ENCODE measurements at regions not wholly inside any gene's neighbourhood (a gene's known extent, or its start where the extent isn't known, plus 50 kb on each side); places are given as distances from the start of the nearest gene placed in this dataset.

DNA sequence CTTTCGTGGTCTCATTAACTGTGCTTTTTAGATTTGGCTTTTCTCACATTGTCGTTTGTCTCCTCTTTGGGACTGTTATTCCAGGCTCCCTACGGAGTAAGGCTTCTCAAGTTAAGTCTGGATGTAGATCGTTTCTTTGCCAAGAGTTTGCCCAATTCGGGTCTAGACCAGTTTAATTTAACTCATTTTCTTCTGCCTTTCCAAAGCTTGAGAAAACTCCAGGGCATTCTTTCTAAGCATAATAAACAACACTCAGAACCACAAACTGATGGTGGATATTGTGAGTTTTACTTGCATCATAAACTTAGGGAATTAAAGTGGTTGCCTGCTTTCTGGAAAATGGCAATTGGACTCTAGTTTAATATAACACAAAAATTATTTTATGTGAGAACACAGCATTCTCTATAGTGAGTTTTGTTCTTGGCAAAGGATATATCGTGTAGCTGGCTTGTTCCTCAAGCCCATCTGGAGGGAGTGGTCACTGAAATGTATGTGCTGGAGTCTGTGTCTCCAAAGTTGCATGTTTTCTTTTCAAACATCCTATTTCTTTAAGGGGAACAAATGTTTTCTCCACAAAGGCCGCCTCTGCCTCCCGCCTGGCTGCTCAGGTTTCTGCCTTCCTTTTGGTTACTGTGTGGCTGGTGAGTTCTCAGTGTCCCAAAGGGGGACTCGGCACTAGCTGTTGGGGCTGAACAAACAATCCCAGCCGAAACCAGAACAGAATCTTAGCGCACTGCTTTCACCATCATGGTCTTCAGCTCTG, 211.3 kb upstream of the FBN2 start:
- DNase-seq = no peak

DNA sequence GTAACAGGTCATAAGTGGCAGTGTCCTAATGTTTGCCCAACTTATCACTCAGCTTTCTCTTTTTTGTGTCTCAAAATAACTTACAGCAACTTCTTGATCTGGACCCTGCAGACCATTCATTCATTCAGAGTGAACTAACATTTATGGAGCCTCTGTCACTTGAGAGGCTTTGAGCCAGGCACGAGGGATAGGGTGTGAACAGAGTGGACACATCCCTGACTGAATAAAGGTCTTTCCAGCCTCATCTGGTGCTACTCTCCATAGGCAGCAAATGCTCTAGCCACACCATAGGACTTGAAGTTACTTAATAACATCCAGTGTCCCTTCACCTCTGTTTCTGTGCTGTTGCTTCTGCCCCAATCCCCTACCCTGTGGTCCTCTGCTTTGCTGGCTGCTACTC, 212.1 kb upstream of the FBN2 start:
- no peak for DNase-seq

DNA sequence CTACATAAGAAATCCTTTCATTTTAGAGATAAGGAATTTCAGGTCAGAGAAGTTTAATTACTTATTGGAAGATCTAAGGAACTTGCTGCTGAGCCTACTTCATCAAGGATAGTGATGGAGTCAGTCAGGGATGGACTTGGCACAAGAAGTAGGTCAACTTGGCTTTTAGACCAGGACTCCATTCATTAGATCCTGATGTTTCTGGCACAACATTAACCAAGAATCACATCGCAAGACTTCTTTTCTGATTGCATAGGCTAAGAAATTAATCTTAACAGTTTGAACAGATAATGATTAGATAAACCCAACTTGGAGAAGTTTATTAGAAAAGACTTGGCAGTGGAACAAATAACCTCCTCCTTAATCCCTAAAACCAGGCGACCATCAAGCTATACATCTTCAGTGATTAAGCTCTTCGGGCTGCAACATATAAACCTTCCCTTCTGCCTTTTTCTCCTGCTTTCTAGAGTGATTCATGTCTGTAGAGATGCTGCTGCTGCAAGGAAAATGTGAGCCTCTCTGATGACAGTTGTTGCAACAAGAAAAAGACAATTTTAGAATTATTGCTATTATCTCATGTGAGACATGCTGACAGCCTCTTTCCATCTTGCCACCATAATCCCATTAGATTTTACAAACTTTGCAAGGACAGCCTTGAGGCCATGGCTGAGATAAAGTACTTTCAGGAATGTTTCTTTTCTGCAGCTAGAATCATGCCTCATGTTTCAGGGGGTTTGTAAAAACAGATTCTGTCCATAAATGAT, 207.9 kb upstream of the SLC27A6 start:
- no peak for DNase-seq

DNA sequence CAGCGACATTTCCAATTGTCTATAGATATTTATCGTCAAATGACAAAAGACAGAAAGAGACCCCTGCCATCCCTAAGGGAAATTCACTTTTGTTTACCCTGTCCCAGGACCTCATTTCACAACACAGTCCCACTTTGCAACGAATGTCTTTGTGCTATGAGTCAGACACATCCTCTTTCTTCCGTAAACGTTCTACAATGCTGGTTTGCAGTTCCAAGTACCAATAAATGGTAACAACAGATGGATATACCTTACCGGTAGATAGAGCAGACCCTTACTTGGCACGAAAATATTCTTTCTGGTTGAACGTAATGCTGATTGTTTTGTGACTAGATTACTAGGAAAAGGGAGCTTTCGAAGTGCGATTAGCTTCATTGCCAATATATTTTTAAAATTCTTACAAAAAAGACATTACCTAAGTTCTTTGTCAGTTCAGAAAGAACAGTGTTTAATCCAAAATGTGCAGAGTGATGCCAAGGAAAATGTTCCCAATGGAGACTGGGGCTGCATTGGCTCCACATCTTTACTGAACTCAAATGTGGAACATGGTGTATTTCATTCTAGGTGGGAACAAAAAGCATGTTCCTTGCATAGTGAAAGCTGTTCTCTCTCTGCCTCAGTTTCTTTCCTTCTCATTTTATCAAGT, 202.5 kb upstream of the SLC27A6 start:
- no peak for DNase-seq

DNA sequence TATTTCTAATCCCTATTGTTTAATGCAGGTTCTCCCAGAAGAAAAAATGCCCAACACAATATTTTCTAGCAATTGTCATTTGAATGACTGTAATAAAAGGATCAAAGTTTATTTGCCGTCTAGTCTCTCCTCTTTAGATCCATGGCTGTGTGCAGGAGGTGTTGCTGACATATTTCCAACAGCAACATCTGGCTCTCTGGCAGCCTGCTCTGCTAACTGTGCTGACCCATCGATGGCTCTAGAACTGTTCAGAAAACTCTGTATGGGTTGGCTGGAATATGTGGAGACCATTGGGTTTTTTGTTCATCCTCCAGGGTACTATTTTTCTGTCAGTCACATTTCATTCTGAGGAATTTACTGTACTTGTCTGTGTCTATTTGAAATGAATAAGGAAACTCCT, 202.0 kb upstream of the SLC27A6 start:
- DNase-seq = no peak

DNA sequence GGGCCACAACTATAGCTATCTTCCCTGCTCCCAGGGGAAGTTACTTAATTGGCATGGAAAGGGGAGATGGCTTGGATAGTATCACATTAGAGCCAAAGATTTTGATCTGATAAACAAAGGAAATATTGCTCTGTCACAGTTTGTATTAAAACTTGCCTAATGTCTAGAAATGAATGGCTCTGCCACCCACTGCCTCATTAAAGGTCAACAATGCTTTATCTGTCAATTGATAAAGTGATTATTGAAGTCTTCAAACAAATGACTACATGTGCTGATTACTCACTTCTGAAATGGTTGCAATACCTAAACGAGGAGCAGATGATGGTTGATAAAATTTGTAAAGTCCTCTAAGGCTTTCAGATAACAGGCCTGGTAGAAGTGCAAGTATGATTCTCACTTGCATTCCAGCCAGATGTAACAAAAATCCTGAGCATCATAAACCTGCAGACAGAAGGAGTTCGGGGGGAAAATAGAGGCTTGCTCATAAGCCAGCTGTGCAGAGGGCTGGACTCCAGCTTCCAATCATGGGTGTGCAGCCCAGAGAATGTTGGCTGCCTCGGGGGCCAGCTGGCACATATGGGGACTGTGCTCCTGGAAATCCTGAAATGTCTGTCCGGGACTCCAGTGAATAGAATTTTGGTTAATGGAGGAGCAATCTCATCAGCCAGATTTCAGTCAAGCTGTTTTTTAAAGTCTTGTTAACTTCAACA, 200.5 kb upstream of the SLC27A6 start:
- no peak for DNase-seq

DNA sequence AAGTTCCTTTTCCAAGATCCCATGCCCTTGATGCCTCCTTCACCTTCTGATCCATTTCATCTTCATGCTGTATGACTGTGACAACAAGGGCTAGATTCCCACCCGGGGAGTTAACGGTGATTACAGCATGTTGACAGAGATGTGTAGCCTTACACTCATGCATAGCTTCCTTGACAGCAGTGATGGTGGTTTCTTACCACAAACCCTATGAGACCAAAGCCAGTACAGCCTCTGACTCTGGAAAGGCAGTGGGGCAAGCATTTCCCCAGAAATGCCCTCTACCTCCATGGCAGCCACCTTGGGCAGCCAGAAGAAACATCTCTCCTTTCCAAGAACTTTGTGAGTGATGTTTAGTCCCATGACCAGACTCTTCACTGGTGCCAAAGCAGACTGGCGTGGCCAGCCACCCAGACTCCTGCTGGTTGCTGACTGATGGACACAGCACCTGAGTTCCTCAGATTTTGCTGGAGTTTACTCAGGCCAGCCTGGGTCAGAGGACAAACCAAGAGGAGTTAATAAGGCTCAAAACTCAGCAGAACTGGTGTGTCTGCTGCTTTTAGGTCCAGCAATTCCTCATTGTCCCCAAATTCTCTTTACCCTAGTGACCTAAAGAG, 199.7 kb upstream of the SLC27A6 start:
- DNase-seq = no peak

DNA sequence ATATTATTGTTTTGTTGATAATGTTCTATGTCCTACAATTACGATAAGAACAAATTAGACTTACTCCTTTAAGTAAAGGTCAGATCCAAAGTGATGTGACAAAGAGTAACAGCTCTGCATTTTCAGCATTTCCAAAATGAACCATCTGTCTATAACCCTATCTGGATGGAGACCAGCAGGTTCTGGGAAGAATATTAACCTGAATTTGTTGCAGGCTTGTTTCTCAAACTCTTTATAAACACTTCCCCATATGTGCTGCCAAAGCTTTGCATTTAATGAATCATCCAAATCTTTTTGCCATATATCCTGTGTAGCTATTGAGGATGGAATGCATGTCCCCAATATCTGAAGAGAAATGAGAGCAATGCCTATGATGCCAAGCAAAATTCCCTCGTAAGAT, 198.9 kb upstream of the SLC27A6 start:
- no peak for DNase-seq

DNA sequence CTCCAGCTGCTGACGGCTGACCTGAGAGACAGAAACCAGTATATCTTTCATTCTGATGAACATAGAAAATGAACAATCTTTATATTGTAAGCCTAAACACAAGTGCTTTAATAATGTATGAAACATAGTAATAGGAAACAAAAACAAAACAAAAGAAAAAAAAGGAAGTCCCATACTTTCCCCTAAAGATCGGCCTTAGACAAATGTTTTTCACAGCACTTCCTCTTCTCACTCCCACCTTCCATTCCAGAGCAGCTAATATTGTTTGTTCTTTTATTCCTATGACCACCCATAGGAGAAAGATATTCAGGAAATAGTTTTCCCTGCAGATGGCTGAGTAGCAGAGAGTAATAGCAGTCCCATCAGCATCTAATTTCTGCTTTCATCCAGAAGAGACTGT, 194.4 kb upstream of the SLC27A6 start:
- DNase-seq = no peak

DNA sequence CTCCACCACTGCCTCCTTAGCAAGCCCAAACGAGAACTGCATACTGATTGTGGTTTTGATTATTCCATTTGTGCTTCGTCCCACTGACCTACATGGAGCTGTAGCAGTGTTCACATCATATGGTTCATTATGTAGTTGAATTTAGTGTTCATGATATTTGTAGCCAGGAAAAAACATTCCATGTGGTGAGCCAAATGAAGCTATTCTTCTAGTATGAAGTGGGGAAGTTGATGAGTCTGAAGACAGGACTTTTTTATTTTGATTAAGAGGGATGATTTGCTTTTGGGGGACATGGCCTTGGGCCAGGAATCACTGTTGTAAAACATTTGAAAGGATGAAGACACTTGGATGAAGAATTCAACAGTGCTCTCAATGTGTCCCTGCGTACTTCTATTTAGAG, 192.9 kb upstream of the SLC27A6 start:
- no peak for DNase-seq

DNA sequence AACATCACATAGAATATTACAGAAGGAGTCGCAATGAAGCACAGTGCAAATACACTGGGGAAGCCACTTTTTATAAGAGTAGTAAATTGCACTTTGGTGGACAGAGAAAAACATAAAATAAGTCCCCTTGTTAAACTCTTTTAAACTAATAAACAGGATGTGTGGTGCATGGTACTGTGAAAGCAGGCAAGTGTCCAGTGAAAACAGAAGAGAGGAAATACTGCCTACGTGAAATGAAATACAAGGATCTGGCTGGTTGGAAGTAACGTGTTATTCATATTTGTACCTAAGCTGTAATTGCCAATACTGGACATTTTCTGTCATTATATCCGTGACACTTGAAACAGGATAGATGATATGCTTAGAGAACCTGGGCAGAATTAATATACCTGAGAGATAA, 191.9 kb upstream of the SLC27A6 start:
- DNase-seq = no peak

DNA sequence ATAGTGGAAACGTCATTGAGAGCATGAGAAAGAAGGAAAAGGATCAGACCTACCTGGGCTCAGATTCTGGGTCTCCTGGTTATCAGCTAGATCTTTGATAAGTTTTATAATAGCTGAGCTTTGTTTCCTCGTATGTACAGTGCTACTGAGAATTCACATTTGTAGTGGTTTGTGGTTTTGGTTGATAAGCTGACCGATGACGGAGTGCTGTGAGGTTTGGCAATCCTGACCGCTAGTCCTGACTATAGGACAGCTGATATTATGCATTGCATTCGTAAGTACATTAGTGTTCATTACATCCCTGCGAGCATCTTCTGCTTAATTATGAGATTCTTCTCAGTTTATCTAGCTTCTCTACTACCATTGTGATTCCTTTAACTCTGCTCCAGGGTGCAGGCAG, 190.7 kb upstream of the SLC27A6 start:
- no peak for DNase-seq

DNA sequence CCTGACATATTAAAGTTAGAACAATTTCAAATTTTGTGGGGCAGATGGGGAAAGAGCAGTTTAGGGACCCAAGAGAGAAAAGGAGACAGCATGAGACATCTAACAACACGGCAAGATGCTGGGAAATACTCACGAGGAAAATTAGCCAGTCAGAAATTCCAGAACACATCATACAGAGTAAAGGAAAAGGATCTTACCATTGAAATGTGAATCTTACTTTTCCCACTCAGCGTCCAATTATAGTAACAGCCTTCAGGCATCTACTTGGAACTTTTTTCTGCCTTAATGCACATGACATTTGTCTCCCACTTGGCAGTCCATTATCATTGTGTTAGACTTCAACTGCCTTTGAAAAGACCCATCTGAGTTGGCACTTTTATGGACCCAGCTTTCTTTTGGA, 189.7 kb upstream of the SLC27A6 start:
- DNase-seq = no peak

DNA sequence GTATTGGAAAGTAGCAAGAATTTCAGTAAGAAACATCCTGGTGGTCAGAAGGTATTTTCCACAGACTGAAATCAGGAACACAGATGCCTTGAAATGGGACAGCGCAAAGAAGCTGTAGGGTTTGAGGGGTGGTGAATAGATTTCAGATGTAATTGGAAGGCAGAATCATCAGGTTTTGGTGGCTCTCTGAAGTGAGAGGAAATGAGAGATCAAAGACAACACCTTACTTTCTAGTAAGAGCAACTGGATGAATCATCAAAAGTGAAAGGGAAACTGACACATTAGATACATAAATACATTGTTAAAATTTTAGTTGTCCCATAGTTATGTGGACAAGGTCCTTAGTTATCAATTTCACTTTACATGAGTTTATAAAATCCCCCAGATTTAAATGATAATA, 188.2 kb upstream of the SLC27A6 start:
- DNase-seq = no peak

DNA sequence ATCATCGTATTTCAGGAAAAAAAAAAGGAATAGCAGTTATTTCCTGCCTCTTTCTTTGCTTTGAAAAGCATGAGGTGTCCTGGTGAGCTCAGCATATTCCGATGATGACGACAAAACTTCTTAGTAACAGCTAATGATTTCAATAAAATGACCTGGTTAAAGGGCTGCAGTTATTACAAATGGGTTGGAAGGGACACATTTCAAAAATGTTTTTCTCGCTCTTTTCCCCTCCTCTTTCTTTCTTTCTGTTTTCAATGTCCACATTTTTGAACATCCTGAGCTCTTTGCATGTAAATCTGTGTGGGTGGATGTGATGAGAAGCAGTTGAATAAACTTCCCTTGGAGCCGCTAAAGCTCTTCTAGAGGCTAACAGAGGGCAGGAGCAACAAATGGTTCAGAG, 186.8 kb upstream of the SLC27A6 start:
- no peak for DNase-seq

DNA sequence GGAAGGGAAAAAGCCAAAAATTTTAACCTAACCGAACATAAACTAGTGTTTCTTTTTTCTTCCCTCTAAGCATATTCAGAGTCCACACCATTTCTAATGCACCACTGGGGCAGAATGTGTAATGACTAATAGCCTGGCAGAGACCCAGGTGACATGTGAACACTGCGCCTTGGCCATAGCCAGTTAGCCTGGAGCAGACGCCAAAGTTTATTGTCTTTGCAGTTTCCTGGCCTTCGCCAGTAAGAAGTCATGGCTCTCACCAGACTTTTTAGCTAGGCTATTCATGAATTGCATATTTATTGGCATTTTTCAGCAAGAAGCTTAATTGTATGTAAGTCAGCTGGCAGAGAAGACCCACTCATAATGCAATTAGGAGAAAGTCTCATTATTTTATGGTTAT, 182.8 kb upstream of the SLC27A6 start:
- DNase-seq = no peak

DNA sequence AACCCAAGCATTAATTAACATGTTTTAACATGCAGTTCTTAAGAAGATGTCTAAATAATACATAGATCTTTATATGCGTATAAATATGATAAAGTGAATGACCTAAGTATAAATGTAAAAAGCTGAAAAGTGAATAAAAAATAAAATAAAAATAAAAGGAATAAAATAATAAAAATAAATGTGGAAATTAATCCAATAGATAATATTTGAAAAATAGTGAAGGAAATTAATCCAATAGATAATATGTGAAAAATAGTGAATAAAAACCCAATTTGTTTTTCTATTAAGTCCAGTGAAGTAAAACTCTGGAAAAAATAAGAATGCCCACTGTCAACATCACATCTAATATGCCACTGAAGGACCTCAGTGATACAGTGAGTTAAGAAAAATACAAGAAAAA, 180.6 kb upstream of the SLC27A6 start:
- DNase-seq = no peak

DNA sequence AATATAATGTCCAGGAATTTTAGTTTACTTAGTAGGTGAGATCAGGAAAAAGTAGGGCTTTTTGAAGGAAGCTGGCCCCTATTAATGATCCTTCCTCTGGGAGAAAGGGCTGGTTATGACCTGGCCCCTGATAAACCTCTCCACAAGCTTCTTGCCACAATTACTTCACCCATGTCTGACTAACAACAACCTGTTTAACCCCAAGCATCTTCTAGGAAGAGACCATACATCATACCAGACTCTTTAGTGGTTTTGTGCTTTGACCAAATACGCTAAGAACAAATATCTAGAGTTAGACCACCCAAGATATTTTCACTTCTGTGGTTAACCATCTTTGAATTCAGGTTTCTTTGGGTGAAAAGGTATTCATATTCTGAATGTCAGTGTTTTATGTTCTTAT, 174.0 kb upstream of the SLC27A6 start:
- DNase-seq = no peak

DNA sequence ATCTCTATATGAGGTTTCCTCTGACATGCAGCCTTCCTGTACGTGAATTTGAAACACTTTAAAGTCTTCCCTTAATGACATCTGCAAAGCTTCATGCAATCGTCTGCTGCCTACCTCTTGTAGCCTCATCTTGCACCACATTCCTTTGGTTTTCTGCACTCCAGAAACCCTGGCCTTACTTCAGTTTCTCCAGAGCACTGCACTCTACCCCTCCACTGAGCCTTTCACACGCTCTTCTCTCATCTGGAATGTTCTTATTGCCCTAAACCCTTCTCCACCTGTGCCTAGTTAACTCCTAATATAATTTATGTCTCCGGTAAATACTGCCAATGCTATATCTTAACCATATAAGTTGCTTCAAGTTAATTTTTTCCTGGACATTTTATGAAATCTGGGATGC, 168.8 kb upstream of the SLC27A6 start:
- no peak for DNase-seq

DNA sequence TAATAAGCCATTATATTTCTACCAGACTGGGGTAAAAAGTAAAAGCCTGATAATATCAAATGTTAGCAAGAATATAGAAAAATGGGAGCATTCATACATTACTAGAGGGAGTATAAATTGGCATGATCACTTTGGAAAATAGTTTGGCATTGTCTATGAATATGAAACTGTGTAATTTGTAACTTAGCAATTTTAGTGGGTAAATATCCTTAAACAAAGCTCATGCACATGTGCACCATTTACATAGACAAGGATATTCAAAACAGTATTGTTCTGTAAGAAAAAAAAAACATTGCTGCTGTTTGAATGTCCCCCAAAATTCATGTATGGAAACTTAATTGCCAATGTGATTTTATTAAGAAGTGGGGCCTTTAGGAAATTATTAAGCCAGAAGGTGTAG, 166.4 kb upstream of the SLC27A6 start:
- no peak for DNase-seq

DNA sequence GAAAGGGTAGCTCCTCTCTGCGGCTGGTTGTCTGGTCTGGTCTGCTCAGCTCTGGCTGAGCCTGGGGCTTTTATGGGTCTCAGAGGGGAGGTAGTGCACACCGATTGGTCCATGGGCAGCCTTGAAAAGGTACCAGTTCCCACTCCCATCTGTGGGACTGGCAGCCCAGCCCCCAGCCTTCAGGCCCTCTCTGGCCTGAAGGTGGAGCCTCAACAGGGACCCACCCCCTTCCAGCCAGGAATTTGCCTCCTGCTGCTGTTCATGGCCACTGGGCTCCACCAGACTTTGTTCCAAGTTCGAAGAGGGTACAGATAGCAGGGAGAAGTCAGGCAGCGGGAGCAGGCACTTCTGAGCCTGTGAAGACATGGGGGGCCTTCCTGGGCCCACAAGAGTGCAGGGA, 165.3 kb upstream of the SLC27A6 start:
- DNase-seq = no peak

DNA sequence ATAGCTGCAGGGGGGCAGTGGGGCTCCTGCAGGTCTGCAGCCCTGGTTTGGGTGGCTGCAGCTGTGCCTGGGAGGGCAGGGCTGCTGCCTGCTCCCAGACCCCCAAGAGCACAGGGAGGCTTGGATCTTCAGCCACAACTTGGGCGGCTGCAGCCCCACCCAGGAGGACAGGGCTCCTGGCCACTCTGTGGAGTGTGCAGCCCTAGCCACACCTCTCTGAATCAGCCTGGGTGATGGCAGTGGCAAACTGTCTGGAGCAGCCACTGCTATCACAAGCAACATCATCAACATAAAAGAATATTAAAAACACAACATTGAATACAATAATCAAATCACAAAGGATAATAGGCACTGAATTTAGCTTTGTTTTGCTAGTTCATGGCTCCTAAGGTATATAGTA, 164.9 kb upstream of the SLC27A6 start:
- DNase-seq = no peak

All from SW 1271 (cell line).